ENCODE measurements at regions not wholly inside any gene's neighbourhood (a gene's known extent, or its start where the extent isn't known, plus 50 kb on each side); places are given as distances from the start of the nearest gene placed in this dataset.
A peak's percentile ranks its signal among the peaks of the same experiment; 100 is the strongest.

- H3K27me3 Mint-ChIP-seq (ENCODE audit: low read depth): peaks cover 9% of the 10 kb centered on the region
- H3K4me1 Mint-ChIP-seq: peaks cover 3% of the 10 kb centered on the region
- H3K9me3 Mint-ChIP-seq: no peaks in the 10 kb centered on the region
Measured at GRCh38 chr6:1094306-1094705, 217.6 kb upstream of the FOXQ1 start.

GRCh38 chr6:1091900-1092299 is 220.0 kb upstream of the FOXQ1 start:
- TF ChIP-seq CTCF (IDR thresholded peaks at IDR 0.05; ENCODE audit: unreplicated experiment in 3 of 3): no peak
- Mint-ChIP-seq H3K4me3 (no peak overlapping the region), H3K4me1 (peaks cover 13% of the 10 kb centered on the region), H3K36me3 (ENCODE audit: low read depth) (no peaks in the 10 kb centered on the region), H3K9me3 (no peaks in the 10 kb centered on the region), H3K27ac (no peak overlapping the region), H3K27me3 (ENCODE audit: low read depth) (peaks cover 5% of the 10 kb centered on the region)

More at GRCh38 chr6:1094306-1094705, 217.6 kb upstream of the FOXQ1 start:
- H3K36me3 Mint-ChIP-seq (ENCODE audit: low read depth): no peaks in the 10 kb centered on the region
- H3K27ac Mint-ChIP-seq: no peak overlapping the region
- TF ChIP-seq CTCF (IDR thresholded peaks at IDR 0.05; ENCODE audit: unreplicated experiment in 3 of 3): no peak
- no peak overlapping the region for H3K4me3 Mint-ChIP-seq

- Mint-ChIP-seq H3K27me3 (ENCODE audit: low read depth) (peaks cover 5% of the 10 kb centered on the region), H3K36me3 (ENCODE audit: low read depth) (no peaks in the 10 kb centered on the region), H3K4me1 (peaks cover 17% of the 10 kb centered on the region), H3K27ac (peak overlapping the region in 1 of 3 experiments; percentile 32), H3K4me3 (no peak overlapping the region), H3K9me3 (no peaks in the 10 kb centered on the region)
- no peak for TF ChIP-seq CTCF (IDR thresholded peaks at IDR 0.05; ENCODE audit: unreplicated experiment in 3 of 3)
Measured at GRCh38 chr6:1089859-1090258, 222.0 kb upstream of the FOXQ1 start.

GRCh38 chr6:1088492-1089001 is 223.4 kb upstream of the FOXQ1 start:
- no peak overlapping the region for H3K27ac Mint-ChIP-seq
- no peaks in the 10 kb centered on the region for H3K27me3 Mint-ChIP-seq (ENCODE audit: low read depth)
- peaks cover 17% of the 10 kb centered on the region for H3K4me1 Mint-ChIP-seq
- H3K4me3 Mint-ChIP-seq: no peak overlapping the region
- no peaks in the 10 kb centered on the region for H3K9me3 Mint-ChIP-seq
- H3K36me3 Mint-ChIP-seq (ENCODE audit: low read depth): no peaks in the 10 kb centered on the region
- no peak for TF ChIP-seq CTCF (IDR thresholded peaks at IDR 0.05; ENCODE audit: unreplicated experiment in 3 of 3)

GRCh38 chr6:1087154-1087843 is 224.6 kb upstream of the FOXQ1 start:
- TF ChIP-seq CTCF (IDR thresholded peaks at IDR 0.05; ENCODE audit: unreplicated experiment in 3 of 3): no peak
- peak overlapping the region; percentile 2 to 82 (median 4) for H3K27ac Mint-ChIP-seq
- no peak overlapping the region for H3K4me3 Mint-ChIP-seq
- H3K9me3 Mint-ChIP-seq: no peaks in the 10 kb centered on the region
- H3K27me3 Mint-ChIP-seq (ENCODE audit: low read depth): no peaks in the 10 kb centered on the region
- H3K36me3 Mint-ChIP-seq (ENCODE audit: low read depth): no peaks in the 10 kb centered on the region
- peaks cover 21% of the 10 kb centered on the region for H3K4me1 Mint-ChIP-seq

Measured in nephron (organoid).